NT2/D1 (cell line): ENCODE measurements at regions not wholly inside any gene's neighbourhood (a gene's known extent, or its start where the extent isn't known, plus 50 kb on each side); places are given as distances from the start of the nearest gene placed in this dataset.

Experiments used
- SUZ12 ChIP-seq: IDR thresholded peaks from 2 replicates; pipeline ENCODE4 v1.6.1; 2011; ENCODE audit not compliant: insufficient read length, insufficient read depth; ENCODE audit errors: extremely low read depth
- YY1 ChIP-seq: IDR thresholded peaks from 2 replicates; pipeline ENCODE4 v1.6.1; 2011; ENCODE audit not compliant: insufficient read length, insufficient read depth
- ZNF274 ChIP-seq: IDR thresholded peaks from 2 replicates; pipeline ENCODE4 v1.6.1; 2011; ENCODE audit warnings: mild to moderate bottlenecking, low read depth, low read length

- TF ChIP-seq YY1, result no peak
- TF ChIP-seq SUZ12, result no peak
- TF ChIP-seq ZNF274, result no peak
These were observed 484.1 kb upstream of the SALL1 start for GRCh38 chr16:51635181-51635580.
